SK-N-SH (cell line): ENCODE measurements at regions not wholly inside any gene's neighbourhood (a gene's known extent, or its start where the extent isn't known, plus 50 kb on each side); places are given as distances from the start of the nearest gene placed in this dataset.

Source experiments
- CTCF ChIA-PET: fragments of 300-600, 350-600 bp; formaldehyde crosslinking; extraction: SDS; loops from one replicate; lab custom pipeline; 2021; lab: Yijun Ruan, JAX
- POLR2A ChIA-PET: fragments of 350-600 bp; sonication (Branson Sonifier 250); formaldehyde crosslinking; extraction: SDS; loops from one replicate; lab custom pipeline; 2020; ENCODE audit warnings: antibody characterized with exemption, inconsistent platforms; lab: Yijun Ruan, JAX
- DNase-seq: peaks from one replicate; pipeline ENCODE4 v3.0.0; 2012
- H2AFZ ChIP-seq: fragments of 200-600 bp; sonication (generic); 2 replicates; pipeline ENCODE4 v1.8.1; 2016; ENCODE audit warnings: antibody characterized with exemption, mild to moderate bottlenecking, low read depth
- H3F3A ChIP-seq: fragments of 200-600 bp; sonication (generic); replicated peaks from 2 replicates; pipeline ENCODE3; 2016; ENCODE audit warnings: antibody characterized with exemption, mild to moderate bottlenecking; ENCODE audit not compliant: insufficient read depth
- H3K27ac ChIP-seq, 2 experiments: fragments of 200-500 bp in 1 of 2; fragments of 200-600 bp in 1 of 2; sonication (Bioruptor generic) in 1 of 2; sonication (generic), shearing (Covaris generic) in 1 of 2; 2 replicates each; pipeline versions ENCODE4 v1.5.1 to v1.6.1; 2014 to 2016; ENCODE audit warnings: low read depth in 2 of 2, inconsistent platforms in 1 of 2, low read length in 1 of 2, mild to moderate bottlenecking in 1 of 2, mixed read lengths in 1 of 2
- H3K27me3 ChIP-seq: fragments of 200-600 bp; sonication (generic), shearing (Covaris generic); 2 replicates; pipeline ENCODE4 v1.6.1; 2016; ENCODE audit warnings: mixed run types; ENCODE audit not compliant: insufficient read depth
- H3K36me3 ChIP-seq, 2 experiments: fragments of 200-500 bp in 1 of 2; fragments of 200-600 bp in 1 of 2; sonication (Bioruptor generic) in 1 of 2; sonication (generic) in 1 of 2; replicated peaks in 1 of 2; 2 replicates each; pipeline versions ENCODE3 to v1.5.1; 2014 to 2016; ENCODE audit warnings: low read length in 1 of 2, mild to moderate bottlenecking in 1 of 2; ENCODE audit not compliant: insufficient read depth in 2 of 2, control insufficient read depth in 1 of 2
- H3K4me1 ChIP-seq, 2 experiments: fragments of 200-500 bp in 1 of 2; fragments of 200-600 bp in 1 of 2; sonication (Bioruptor generic) in 1 of 2; sonication (generic), shearing (Covaris generic) in 1 of 2; 2 replicates each; pipeline versions ENCODE4 v1.5.1 to v1.6.1; 2014 to 2016; ENCODE audit warnings: low read depth in 1 of 2, low read length in 1 of 2, mixed run types in 1 of 2; ENCODE audit not compliant: insufficient read depth in 2 of 2, control insufficient read depth in 1 of 2
- H3K4me2 ChIP-seq: fragments of 200-600 bp; sonication (generic), shearing (Covaris generic); 2 replicates; pipeline ENCODE4 v1.6.1; 2017; ENCODE audit warnings: mixed run types
- H3K4me3 ChIP-seq, 2 experiments: fragments of 200-500 bp in 1 of 2; fragments of 200-600 bp in 1 of 2; sonication (Bioruptor generic) in 1 of 2; sonication (generic), shearing (Covaris generic) in 1 of 2; 2 replicates each; pipeline versions ENCODE4 v1.5.1 to v1.8.1; 2014 to 2016; ENCODE audit warnings: low read depth in 2 of 2, inconsistent platforms in 1 of 2, low read length in 1 of 2, mild to moderate bottlenecking in 1 of 2, mixed read lengths in 1 of 2, moderate library complexity in 1 of 2
- H3K79me2 ChIP-seq: fragments of 200-600 bp; sonication (generic); 2 replicates; pipeline ENCODE4 v1.8.1; 2017; ENCODE audit warnings: mild to moderate bottlenecking; ENCODE audit not compliant: insufficient read depth
- H3K9ac ChIP-seq: fragments of 200-600 bp; sonication (generic); 2 replicates; pipeline ENCODE4 v1.6.1; 2017; ENCODE audit warnings: mixed run types
- H3K9me2 ChIP-seq: fragments of 200-600 bp; sonication (generic); 2 replicates; pipeline ENCODE4 v1.6.1; 2017; ENCODE audit warnings: mixed run types
- H3K9me3 ChIP-seq: fragments of 200-600 bp; sonication (generic); 2 replicates; pipeline ENCODE4 v1.6.1; 2017; ENCODE audit warnings: mixed run types, mild to moderate bottlenecking, moderate library complexity
- H4K20me1 ChIP-seq: fragments of 200-600 bp; sonication (generic); 2 replicates; pipeline ENCODE4 v1.6.1; 2017; ENCODE audit warnings: mild to moderate bottlenecking, mixed run types; ENCODE audit not compliant: insufficient read depth
- CHD2 ChIP-seq: fragments of 150-350 bp; IDR thresholded peaks from 2 replicates; pipeline ENCODE4 v1.6.1; 2018; ENCODE audit warnings: low read length; ENCODE audit not compliant: partially characterized antibody
- ELF1 ChIP-seq: IDR thresholded peaks from 2 replicates; pipeline ENCODE4 v1.4.0; 2012
- EP300 ChIP-seq, 2 experiments: IDR thresholded peaks; 2 replicates each; pipeline versions ENCODE4 v1.4.0 to v1.6.1; 2012; ENCODE audit warnings: borderline replicate concordance in 1 of 2, low read depth in 1 of 2, low read length in 1 of 2
- EZH2phosphoT487 ChIP-seq: fragments of 200-600 bp; sonication (generic); IDR thresholded peaks from 2 replicates; pipeline ENCODE4 v1.6.1; 2017; ENCODE audit warnings: low read depth, mixed run types, mild to moderate bottlenecking, antibody characterized with exemption, moderate library complexity, borderline replicate concordance
- FOXJ3 ChIP-seq: sonication (generic); formaldehyde crosslinking; IDR thresholded peaks from 2 replicates; pipeline ENCODE4 v1.5.1; 2020; ENCODE audit warnings: mild to moderate bottlenecking, missing genetic modification reagents
- IRF3 ChIP-seq: fragments of 150-350 bp; IDR thresholded peaks from 2 replicates; pipeline ENCODE4 v1.6.1; 2016; ENCODE audit warnings: mild to moderate bottlenecking, low read depth, low read length
- JUND ChIP-seq: IDR thresholded peaks from 2 replicates; pipeline ENCODE4 v1.4.0; 2012
- MXI1 ChIP-seq: IDR thresholded peaks from 2 replicates; pipeline ENCODE4 v1.6.1; 2012; ENCODE audit warnings: mild to moderate bottlenecking, low read depth, low read length, improper control_type of control experiment
- NRF1 ChIP-seq: IDR thresholded peaks from 2 replicates; pipeline ENCODE4 v1.6.1; 2012; ENCODE audit warnings: low read depth, mild to moderate bottlenecking, low read length
- RXRA ChIP-seq: IDR thresholded peaks from 2 replicates; pipeline ENCODE4 v1.4.0; 2012; ENCODE audit warnings: low read depth, mild to moderate bottlenecking, borderline replicate concordance
- TEAD4 ChIP-seq: IDR thresholded peaks from 2 replicates; pipeline ENCODE4 v1.4.0; 2012; ENCODE audit warnings: mild to moderate bottlenecking, borderline replicate concordance; ENCODE audit not compliant: insufficient read depth
- YY1 ChIP-seq: IDR thresholded peaks from 2 replicates; pipeline ENCODE4 v1.4.0; 2012; ENCODE audit warnings: low read depth, mild to moderate bottlenecking
- ZBTB33 ChIP-seq: IDR thresholded peaks from 2 replicates; pipeline ENCODE4 v1.4.0; 2012; ENCODE audit warnings: low read depth, borderline replicate concordance
- WGBS: methylation state at CpG from one replicate; pipeline ENCODE4 v1.1.6; 2017; ENCODE audit warnings: low lambda C conversion rate; 5-methylcytosine and 5-hydroxymethylcytosine counted together
- TF ChIP-seq, protein P1 (sequence below): IDR thresholded peaks from 2 replicates; pipeline ENCODE4; 2012
- TF ChIP-seq, protein P2 (sequence below): IDR thresholded peaks from 2 replicates; pipeline ENCODE4 v1.4.0; 2012; ENCODE audit warnings: low read depth, borderline replicate concordance
- TF ChIP-seq, protein P3 (sequence below): IDR thresholded peaks from 2 replicates; pipeline ENCODE4 v1.4.0; 2012; ENCODE audit warnings: low read depth

DNA sequence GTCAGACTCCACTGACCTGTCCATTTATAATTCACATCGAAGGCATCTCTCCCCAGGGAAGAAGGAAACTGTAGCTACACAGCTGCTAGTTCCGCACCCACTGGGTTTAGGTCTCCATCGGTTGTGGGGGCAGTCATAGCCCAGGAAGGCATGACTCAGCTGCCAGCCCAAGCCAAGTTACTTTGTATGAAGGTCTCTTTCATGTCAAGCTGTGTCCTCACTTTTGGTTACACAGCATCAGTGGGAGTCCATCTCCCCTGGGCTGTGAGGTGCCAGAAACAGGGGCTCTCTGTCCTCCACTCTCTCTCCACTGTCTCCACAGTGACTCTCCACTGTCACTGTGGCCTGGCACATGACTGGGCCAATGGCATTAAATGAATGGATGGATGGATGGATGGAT is 585.2 kb downstream of the BRD1 start:
- H3K79me2 ChIP-seq: no peaks in the 10 kb centered on the region
- CTCF ChIA-PET: no interaction called here
- H2AFZ ChIP-seq: no peak overlapping the region
- H3K9me2 ChIP-seq: no peaks in the 10 kb centered on the region
- no peaks in the 10 kb centered on the region for H3K36me3 ChIP-seq
- WGBS: 39% methylated on average over 3 of the region's 3 CpGs
- no peak overlapping the region for H3K4me2 ChIP-seq
- POLR2A ChIA-PET: no interaction called here
- no peaks in the 10 kb centered on the region for H3F3A ChIP-seq
- H3K27me3 ChIP-seq: no peaks in the 10 kb centered on the region
- no peaks in the 10 kb centered on the region for H4K20me1 ChIP-seq
- no peaks in the 10 kb centered on the region for H3K4me1 ChIP-seq
- H3K27ac ChIP-seq: no peak overlapping the region
- DNase-seq: no peak
- H3K9ac ChIP-seq: no peak overlapping the region
- no peaks in the 10 kb centered on the region for H3K9me3 ChIP-seq
- H3K4me3 ChIP-seq: no peak overlapping the region
- TF ChIP-seq EZH2phosphoT487: no peak
- TF ChIP-seq, protein P1, sequence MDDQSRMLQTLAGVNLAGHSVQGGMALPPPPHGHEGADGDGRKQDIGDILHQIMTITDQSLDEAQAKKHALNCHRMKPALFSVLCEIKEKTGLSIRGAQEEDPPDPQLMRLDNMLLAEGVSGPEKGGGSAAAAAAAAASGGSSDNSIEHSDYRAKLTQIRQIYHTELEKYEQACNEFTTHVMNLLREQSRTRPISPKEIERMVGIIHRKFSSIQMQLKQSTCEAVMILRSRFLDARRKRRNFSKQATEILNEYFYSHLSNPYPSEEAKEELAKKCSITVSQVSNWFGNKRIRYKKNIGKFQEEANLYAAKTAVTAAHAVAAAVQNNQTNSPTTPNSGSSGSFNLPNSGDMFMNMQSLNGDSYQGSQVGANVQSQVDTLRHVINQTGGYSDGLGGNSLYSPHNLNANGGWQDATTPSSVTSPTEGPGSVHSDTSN: no peak
- no peak for TF ChIP-seq CHD2
- no peak for TF ChIP-seq RXRA
- TF ChIP-seq, protein P2, sequence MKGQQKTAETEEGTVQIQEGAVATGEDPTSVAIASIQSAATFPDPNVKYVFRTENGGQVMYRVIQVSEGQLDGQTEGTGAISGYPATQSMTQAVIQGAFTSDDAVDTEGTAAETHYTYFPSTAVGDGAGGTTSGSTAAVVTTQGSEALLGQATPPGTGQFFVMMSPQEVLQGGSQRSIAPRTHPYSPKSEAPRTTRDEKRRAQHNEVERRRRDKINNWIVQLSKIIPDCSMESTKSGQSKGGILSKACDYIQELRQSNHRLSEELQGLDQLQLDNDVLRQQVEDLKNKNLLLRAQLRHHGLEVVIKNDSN: no peak
- TF ChIP-seq IRF3: no peak
- no peak for TF ChIP-seq ZBTB33
- TF ChIP-seq FOXJ3 (CRISPR knock-in tag): no peak
- no peak for TF ChIP-seq ELF1
- no peak for TF ChIP-seq NRF1
- no peak for TF ChIP-seq JUND
- TF ChIP-seq MXI1: no peak
- TF ChIP-seq, all 33 proteins: peak for 0

- CTCF ChIA-PET: interaction anchor here (1.7 kb wide), 1 partner anchor 195 kb away, joined by 5 read pairs; no protein-coding TSS in a partner anchor
Observed at GRCh38 chr22:49241174-49241851, 586.4 kb downstream of the BRD1 start.

More at GRCh38 chr22:49241174-49241851, 586.4 kb downstream of the BRD1 start:
- H3K9me3 ChIP-seq: no peaks in the 10 kb centered on the region
- no peak overlapping the region for H3K4me3 ChIP-seq
- H3K27me3 ChIP-seq: no peaks in the 10 kb centered on the region
- WGBS: 50% methylated on average over 30 of the region's 31 CpGs
- DNase-seq: no peak
- H3K9ac ChIP-seq: no peak overlapping the region
- POLR2A ChIA-PET: no interaction called here
- no peak overlapping the region for H2AFZ ChIP-seq
- no peaks in the 10 kb centered on the region for H4K20me1 ChIP-seq
- TF ChIP-seq TEAD4 (no peak), CHD2 (no peak), EZH2phosphoT487 (no peak), MXI1 (no peak), YY1 (no peak), ELF1 (no peak), EP300 (IDR thresholded peaks at IDR 0.05; ENCODE audit: borderline replicate concordance in 1 of 2, low read depth in 1 of 2, low read length in 1 of 2) (no peak)
- TF ChIP-seq, protein P3, sequence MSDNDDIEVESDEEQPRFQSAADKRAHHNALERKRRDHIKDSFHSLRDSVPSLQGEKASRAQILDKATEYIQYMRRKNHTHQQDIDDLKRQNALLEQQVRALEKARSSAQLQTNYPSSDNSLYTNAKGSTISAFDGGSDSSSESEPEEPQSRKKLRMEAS: no peak
- no peak overlapping the region for H3K27ac ChIP-seq
- H3K79me2 ChIP-seq: no peaks in the 10 kb centered on the region
- no peaks in the 10 kb centered on the region for H3F3A ChIP-seq
- no peaks in the 10 kb centered on the region for H3K4me1 ChIP-seq
- H3K36me3 ChIP-seq: no peaks in the 10 kb centered on the region
- no peaks in the 10 kb centered on the region for H3K9me2 ChIP-seq
- no peak overlapping the region for H3K4me2 ChIP-seq
